Urinary bladder (tissue), 1 donor: ENCODE measurements at regions not wholly inside any gene's neighbourhood (a gene's known extent, or its start where the extent isn't known, plus 50 kb on each side); places are given as distances from the start of the nearest gene placed in this dataset. TPM values are rescaled to one million over a fixed set of nuclear protein-coding genes. Genes with fewer than 3 reads are reported as not detected.

Experiments used
- small RNA-seq: library from RNA; depleted of rRNA; stranded (forward); fragments of <200 nt; gene quantifications from one replicate; pipeline ENCODE3, GENCODE V24; 2014

Small RNA genes lying in the stretch of these regions (small RNA-seq; reads per million reads assigned to genes)
- not detected for gene RNU6-400P
- not detected for gene RNU6-472P
